ENCODE measurements at regions not wholly inside any gene's neighbourhood (a gene's known extent, or its start where the extent isn't known, plus 50 kb on each side); places are given as distances from the start of the nearest gene placed in this dataset.

DNA sequence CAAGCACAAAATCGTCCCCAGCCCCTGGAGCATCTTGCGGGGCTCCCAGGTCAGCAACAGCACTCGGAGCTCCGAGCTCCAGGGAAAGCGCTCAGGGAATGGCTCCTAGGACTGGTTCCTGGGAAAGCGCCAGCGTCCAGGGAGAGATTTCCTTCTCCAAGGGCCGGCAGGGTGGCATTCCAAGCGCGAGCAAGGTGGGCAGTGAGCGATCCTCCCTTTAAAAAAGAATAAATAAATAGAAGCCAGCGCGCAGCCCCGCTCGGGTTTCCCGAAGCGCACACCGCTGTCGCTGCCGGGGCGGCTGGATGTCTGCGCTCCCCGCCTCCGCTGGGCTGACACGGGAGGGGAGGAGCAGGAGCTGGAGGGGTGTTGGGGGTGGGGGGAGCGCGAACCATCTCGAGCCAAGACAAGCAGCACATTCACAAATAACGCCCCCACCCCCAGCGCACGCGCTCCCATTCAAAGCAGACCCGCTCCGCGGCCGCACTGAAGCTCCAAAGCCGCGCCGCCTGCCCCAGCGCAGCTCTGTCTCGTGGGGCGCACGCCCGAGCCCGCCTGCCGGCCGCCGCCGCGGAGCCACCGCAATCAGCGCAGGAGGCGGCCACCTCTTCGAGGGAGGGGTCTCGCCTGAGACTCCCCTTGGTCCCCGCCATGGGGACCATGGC lies 327.4 kb downstream of the SH3GL2 start:
- TF ChIP-seq, protein P1, sequence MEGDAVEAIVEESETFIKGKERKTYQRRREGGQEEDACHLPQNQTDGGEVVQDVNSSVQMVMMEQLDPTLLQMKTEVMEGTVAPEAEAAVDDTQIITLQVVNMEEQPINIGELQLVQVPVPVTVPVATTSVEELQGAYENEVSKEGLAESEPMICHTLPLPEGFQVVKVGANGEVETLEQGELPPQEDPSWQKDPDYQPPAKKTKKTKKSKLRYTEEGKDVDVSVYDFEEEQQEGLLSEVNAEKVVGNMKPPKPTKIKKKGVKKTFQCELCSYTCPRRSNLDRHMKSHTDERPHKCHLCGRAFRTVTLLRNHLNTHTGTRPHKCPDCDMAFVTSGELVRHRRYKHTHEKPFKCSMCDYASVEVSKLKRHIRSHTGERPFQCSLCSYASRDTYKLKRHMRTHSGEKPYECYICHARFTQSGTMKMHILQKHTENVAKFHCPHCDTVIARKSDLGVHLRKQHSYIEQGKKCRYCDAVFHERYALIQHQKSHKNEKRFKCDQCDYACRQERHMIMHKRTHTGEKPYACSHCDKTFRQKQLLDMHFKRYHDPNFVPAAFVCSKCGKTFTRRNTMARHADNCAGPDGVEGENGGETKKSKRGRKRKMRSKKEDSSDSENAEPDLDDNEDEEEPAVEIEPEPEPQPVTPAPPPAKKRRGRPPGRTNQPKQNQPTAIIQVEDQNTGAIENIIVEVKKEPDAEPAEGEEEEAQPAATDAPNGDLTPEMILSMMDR (IDR thresholded peaks at IDR 0.05; ENCODE audit: insufficient read depth, low read length, poor library complexity, severe bottlenecking): no peak
- TF ChIP-seq EZH2phosphoT487 (conservative IDR thresholded peaks at IDR 0.05; ENCODE audit: low read length): no peak

Data from SU-DHL-6 (cell line).